Breast epithelium (tissue), 4 donors: ENCODE measurements at regions not wholly inside any gene's neighbourhood (a gene's known extent, or its start where the extent isn't known, plus 50 kb on each side); places are given as distances from the start of the nearest gene placed in this dataset.

Experiments
- DNase-seq, 2 donors: peaks; one replicate each; pipeline ENCODE4 v3.0.0-alpha.2; 2019; ENCODE audit warnings: low spot score in 2 of 2
- H3K27ac ChIP-seq, 2 donors: fragments of 200-600 bp; sonication (generic) in 1 of 2; one replicate each; pipeline ENCODE4 v1.5.1; 2016 to 2019; ENCODE audit warnings: mild to moderate bottlenecking in 1 of 2
- H3K27me3 ChIP-seq, 2 donors: fragments of 200-600 bp; sonication (generic) in 1 of 2; one replicate each; pipeline versions ENCODE4 v1.5.1 to v1.6.0; 2017 to 2019; ENCODE audit warnings: control low read depth in 1 of 2, mild to moderate bottlenecking in 1 of 2
- H3K36me3 ChIP-seq: fragments of 200-600 bp; one replicate; pipeline ENCODE4 v1.5.1; 2019
- H3K4me1 ChIP-seq, 2 donors: fragments of 200-600 bp; sonication (generic); one replicate each; pipeline ENCODE4 v1.5.1; 2016 to 2019; ENCODE audit warnings: control low read depth in 1 of 2
- H3K4me3 ChIP-seq, 3 donors: fragments of 200-600 bp; sonication (generic); 1 replicate in 2 of 3; 2 replicates in 1 of 3; pipeline ENCODE4 v1.5.1; 2016 to 2019; ENCODE audit warnings: mild to moderate bottlenecking in 3 of 3, moderate library complexity in 2 of 3
- H3K9me3 ChIP-seq, 2 donors: fragments of 200-600 bp; sonication (generic) in 1 of 2; one replicate each; pipeline ENCODE4 v1.5.1; 2016 to 2019; ENCODE audit warnings: control low read depth in 1 of 2
- CTCF ChIP-seq, 3 donors: fragments of 450-650 bp; IDR thresholded peaks; one replicate each; pipeline ENCODE4 v1.5.1; 2016 to 2017; ENCODE audit warnings: antibody characterized with exemption in 3 of 3, mild to moderate bottlenecking in 3 of 3, moderate library complexity in 3 of 3
- POLR2A ChIP-seq: fragments of 450-650 bp; IDR thresholded peaks from one replicate; pipeline ENCODE4 v1.6.1; 2016; ENCODE audit warnings: antibody characterized with exemption, mild to moderate bottlenecking, moderate library complexity
- POLR2AphosphoS5 ChIP-seq, 3 donors: sonication (generic); formaldehyde crosslinking; IDR thresholded peaks; one replicate each; pipeline ENCODE4 v1.6.1; 2017; ENCODE audit warnings: antibody characterized with exemption in 3 of 3
- intact Hi-C: fragments of 100-400 bp; cut with DNase I; formaldehyde crosslinking; loops from one replicate; pipeline ENCODE4 v1.15.1; 2023; ENCODE audit warnings: low total_unique reads

GRCh38 chr10:52890281-52890680 lies 117.7 kb upstream of the MBL2 start:
- Histone ChIP-seq H3K9me3 (no peaks in the 10 kb centered on the region), H3K27me3 (no peaks in the 10 kb centered on the region), H3K36me3 (no peaks in the 10 kb centered on the region), H3K4me3 (no peak overlapping the region), H3K4me1 (no peaks in the 10 kb centered on the region), H3K27ac (no peak overlapping the region)
- intact Hi-C loops = no loop called here
- DNase-seq = no peak
- TF ChIP-seq CTCF (IDR thresholded peaks at IDR 0.05) (no peak), POLR2AphosphoS5 (IDR thresholded peaks at IDR 0.05) (no peak), POLR2A (no peak)

- no peak for TF ChIP-seq POLR2AphosphoS5 (IDR thresholded peaks at IDR 0.05)
- no peak for TF ChIP-seq CTCF (IDR thresholded peaks at IDR 0.05)
- TF ChIP-seq POLR2A = no peak
- DNase-seq = no peak
- no peaks in the 10 kb centered on the region for H3K27me3 ChIP-seq
- intact Hi-C loops = no loop called here
- H3K4me3 ChIP-seq = no peak overlapping the region
- no peaks in the 10 kb centered on the region for H3K36me3 ChIP-seq
- H3K4me1 ChIP-seq = no peaks in the 10 kb centered on the region
- H3K9me3 ChIP-seq = no peaks in the 10 kb centered on the region
- no peak overlapping the region for H3K27ac ChIP-seq
Observed at GRCh38 chr10:52889611-52890010, 117.0 kb upstream of the MBL2 start.

- DNase-seq = peak; percentile 62 to 83
- no peaks in the 10 kb centered on the region for H3K4me1 ChIP-seq
- H3K36me3 ChIP-seq = no peaks in the 10 kb centered on the region
- intact Hi-C loops = no loop called here
- no peaks in the 10 kb centered on the region for H3K27me3 ChIP-seq
- no peaks in the 10 kb centered on the region for H3K9me3 ChIP-seq
- TF ChIP-seq POLR2AphosphoS5 (IDR thresholded peaks at IDR 0.05) = peak in 2 of 3 donors; percentile 49 to 51
- peak; percentile 53 to 84 (median 74) for TF ChIP-seq CTCF (IDR thresholded peaks at IDR 0.05)
- TF ChIP-seq POLR2A = no peak
- peak overlapping the region in 2 of 3 donors; percentile 26 to 47 for H3K4me3 ChIP-seq
- H3K27ac ChIP-seq = peak overlapping the region; percentile 32 to 71
Observed at GRCh38 chr10:52883996-52884871, 111.7 kb upstream of the MBL2 start.

GRCh38 chr10:52879091-52879807 lies 106.7 kb upstream of the MBL2 start:
- Histone ChIP-seq H3K9me3 (no peaks in the 10 kb centered on the region), H3K4me3 (no peak overlapping the region), H3K4me1 (no peaks in the 10 kb centered on the region), H3K36me3 (no peaks in the 10 kb centered on the region), H3K27ac (no peak overlapping the region), H3K27me3 (no peaks in the 10 kb centered on the region)
- intact Hi-C loops = loop anchor here (5.0 kb wide), 1 partner anchor 763 kb away; no protein-coding TSS in a partner anchor
- no peak for DNase-seq
- no peak for TF ChIP-seq POLR2A
- no peak for TF ChIP-seq POLR2AphosphoS5 (IDR thresholded peaks at IDR 0.05)

GRCh38 chr10:52877451-52877850 lies 104.9 kb upstream of the MBL2 start:
- intact Hi-C loops = loop anchor here (5.0 kb wide), 1 partner anchor 765 kb away; no protein-coding TSS in a partner anchor

More at GRCh38 chr10:52877451-52877850, 104.9 kb upstream of the MBL2 start:
- Histone ChIP-seq H3K9me3 (no peaks in the 10 kb centered on the region), H3K27ac (no peak overlapping the region), H3K27me3 (no peaks in the 10 kb centered on the region), H3K4me3 (no peak overlapping the region), H3K4me1 (no peaks in the 10 kb centered on the region), H3K36me3 (no peaks in the 10 kb centered on the region)
- TF ChIP-seq POLR2A (no peak), POLR2AphosphoS5 (IDR thresholded peaks at IDR 0.05) (no peak), CTCF (IDR thresholded peaks at IDR 0.05) (no peak)
- DNase-seq = no peak
